ENCODE measurements at regions not wholly inside any gene's neighbourhood (a gene's known extent, or its start where the extent isn't known, plus 50 kb on each side); places are given as distances from the start of the nearest gene placed in this dataset.

GRCh38 chrX:39835776-39836175 is 262.0 kb downstream of the BCOR start (continued):
- TF ChIP-seq, protein P1, sequence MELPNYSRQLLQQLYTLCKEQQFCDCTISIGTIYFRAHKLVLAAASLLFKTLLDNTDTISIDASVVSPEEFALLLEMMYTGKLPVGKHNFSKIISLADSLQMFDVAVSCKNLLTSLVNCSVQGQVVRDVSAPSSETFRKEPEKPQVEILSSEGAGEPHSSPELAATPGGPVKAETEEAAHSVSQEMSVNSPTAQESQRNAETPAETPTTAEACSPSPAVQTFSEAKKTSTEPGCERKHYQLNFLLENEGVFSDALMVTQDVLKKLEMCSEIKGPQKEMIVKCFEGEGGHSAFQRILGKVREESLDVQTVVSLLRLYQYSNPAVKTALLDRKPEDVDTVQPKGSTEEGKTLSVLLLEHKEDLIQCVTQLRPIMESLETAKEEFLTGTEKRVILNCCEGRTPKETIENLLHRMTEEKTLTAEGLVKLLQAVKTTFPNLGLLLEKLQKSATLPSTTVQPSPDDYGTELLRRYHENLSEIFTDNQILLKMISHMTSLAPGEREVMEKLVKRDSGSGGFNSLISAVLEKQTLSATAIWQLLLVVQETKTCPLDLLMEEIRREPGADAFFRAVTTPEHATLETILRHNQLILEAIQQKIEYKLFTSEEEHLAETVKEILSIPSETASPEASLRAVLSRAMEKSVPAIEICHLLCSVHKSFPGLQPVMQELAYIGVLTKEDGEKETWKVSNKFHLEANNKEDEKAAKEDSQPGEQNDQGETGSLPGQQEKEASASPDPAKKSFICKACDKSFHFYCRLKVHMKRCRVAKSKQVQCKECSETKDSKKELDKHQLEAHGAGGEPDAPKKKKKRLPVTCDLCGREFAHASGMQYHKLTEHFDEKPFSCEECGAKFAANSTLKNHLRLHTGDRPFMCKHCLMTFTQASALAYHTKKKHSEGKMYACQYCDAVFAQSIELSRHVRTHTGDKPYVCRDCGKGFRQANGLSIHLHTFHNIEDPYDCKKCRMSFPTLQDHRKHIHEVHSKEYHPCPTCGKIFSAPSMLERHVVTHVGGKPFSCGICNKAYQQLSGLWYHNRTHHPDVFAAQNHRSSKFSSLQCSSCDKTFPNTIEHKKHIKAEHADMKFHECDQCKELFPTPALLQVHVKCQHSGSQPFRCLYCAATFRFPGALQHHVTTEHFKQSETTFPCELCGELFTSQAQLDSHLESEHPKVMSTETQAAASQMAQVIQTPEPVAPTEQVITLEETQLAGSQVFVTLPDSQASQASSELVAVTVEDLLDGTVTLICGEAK (IDR thresholded peaks at IDR 0.05) = no peak
- TF ChIP-seq, protein P1 (CRISPR knock-in tag; IDR thresholded peaks at IDR 0.05) = no peak
- TF ChIP-seq ZNF586 (CRISPR knock-in tag; conservative IDR thresholded peaks at IDR 0.05) = no peak
- TF ChIP-seq NFE2 (IDR thresholded peaks at IDR 0.05; ENCODE audit: low read depth) = no peak
- TF ChIP-seq HDAC8 (tag; IDR thresholded peaks at IDR 0.05) = no peak
- no peak for TF ChIP-seq EGR1 (conservative IDR thresholded peaks at IDR 0.05)
- TF ChIP-seq ZNF41 (CRISPR knock-in tag; conservative IDR thresholded peaks at IDR 0.05) = no peak
- no peak for TF ChIP-seq SIN3B (IDR thresholded peaks at IDR 0.05; ENCODE audit: low read depth)
- TF ChIP-seq GMEB1 (CRISPR knock-in tag; IDR thresholded peaks at IDR 0.05) = no peak
- TF ChIP-seq JUN (IDR thresholded peaks at IDR 0.05; ENCODE audit: borderline replicate concordance, low read depth, low read length) = no peak
- no peak for TF ChIP-seq JUN (CRISPR knock-in tag; IDR thresholded peaks at IDR 0.05; ENCODE audit: borderline replicate concordance)
- no peak for TF ChIP-seq RBFOX2 (IDR thresholded peaks at IDR 0.05; ENCODE audit: low read depth, low read length)
- TF ChIP-seq PHB2 (IDR thresholded peaks at IDR 0.05; ENCODE audit: low read depth) = no peak
